ENCODE measurements at regions not wholly inside any gene's neighbourhood (a gene's known extent, or its start where the extent isn't known, plus 50 kb on each side); places are given as distances from the start of the nearest gene placed in this dataset.

GRCh38 chr7:81333004-81333403, 414.2 kb upstream of the SEMA3C start:
- H3K9me2 ChIP-seq (ENCODE audit: low read depth, low read length), result no peaks in the 10 kb centered on the region
- no peaks in the 10 kb centered on the region for H3K4me1 ChIP-seq (ENCODE audit: insufficient read depth, low read length, severe bottlenecking)
- H3K9ac ChIP-seq (ENCODE audit: low read length), result no peak overlapping the region
- no peaks in the 10 kb centered on the region for H4K20me1 ChIP-seq (ENCODE audit: insufficient read depth, low read length)
- H3K4me3 ChIP-seq (ENCODE audit: low read depth, low read length, poor library complexity, severe bottlenecking), result no peak overlapping the region
- no peaks in the 10 kb centered on the region for H3K27me3 ChIP-seq (ENCODE audit: insufficient read depth, low read length)
- no peak overlapping the region for H3K4me2 ChIP-seq (ENCODE audit: low read length)
- TF ChIP-seq CTCF (IDR thresholded peaks at IDR 0.05; ENCODE audit: low read length) (no peak), EZH2 (IDR thresholded peaks at IDR 0.05; ENCODE audit: borderline replicate concordance, low read length) (no peak)
- H3K79me2 ChIP-seq (ENCODE audit: insufficient read depth, low read length), result no peaks in the 10 kb centered on the region
- H3K9me3 ChIP-seq (ENCODE audit: low read length), result no peaks in the 10 kb centered on the region
- no peaks in the 10 kb centered on the region for H3K36me3 ChIP-seq (ENCODE audit: insufficient read depth, low read length)
- H3K27ac ChIP-seq (ENCODE audit: low read depth, low read length, poor library complexity, severe bottlenecking), result no peak overlapping the region
- no peaks in the 10 kb centered on the region for H3F3A ChIP-seq (ENCODE audit: insufficient read depth, low read length)
- H2AFZ ChIP-seq (ENCODE audit: low read length), result no peak overlapping the region

GRCh38 chr7:81331061-81332018, 412.5 kb upstream of the SEMA3C start:
- H3K36me3 ChIP-seq (ENCODE audit: insufficient read depth, low read length), result no peaks in the 10 kb centered on the region
- H2AFZ ChIP-seq (ENCODE audit: low read length), result no peak overlapping the region
- H3K27ac ChIP-seq (ENCODE audit: low read depth, low read length, poor library complexity, severe bottlenecking), result no peak overlapping the region
- H3K9ac ChIP-seq (ENCODE audit: low read length), result no peak overlapping the region
- H4K20me1 ChIP-seq (ENCODE audit: insufficient read depth, low read length), result no peaks in the 10 kb centered on the region
- no peaks in the 10 kb centered on the region for H3K9me2 ChIP-seq (ENCODE audit: low read depth, low read length)
- TF ChIP-seq CTCF (IDR thresholded peaks at IDR 0.05; ENCODE audit: low read length) (no peak), EZH2 (IDR thresholded peaks at IDR 0.05; ENCODE audit: borderline replicate concordance, low read length) (no peak)
- H3K79me2 ChIP-seq (ENCODE audit: insufficient read depth, low read length), result no peaks in the 10 kb centered on the region
- H3K4me1 ChIP-seq (ENCODE audit: insufficient read depth, low read length, severe bottlenecking), result no peaks in the 10 kb centered on the region
- no peaks in the 10 kb centered on the region for H3F3A ChIP-seq (ENCODE audit: insufficient read depth, low read length)
- no peaks in the 10 kb centered on the region for H3K9me3 ChIP-seq (ENCODE audit: low read length)
- no peak overlapping the region for H3K4me3 ChIP-seq (ENCODE audit: low read depth, low read length, poor library complexity, severe bottlenecking)
- H3K27me3 ChIP-seq (ENCODE audit: insufficient read depth, low read length), result no peaks in the 10 kb centered on the region
- no peak overlapping the region for H3K4me2 ChIP-seq (ENCODE audit: low read length)

GRCh38 chr7:81330108-81330507, 411.3 kb upstream of the SEMA3C start:
- no peak overlapping the region for H3K9ac ChIP-seq (ENCODE audit: low read length)
- H3K79me2 ChIP-seq (ENCODE audit: insufficient read depth, low read length), result no peaks in the 10 kb centered on the region
- no peak overlapping the region for H2AFZ ChIP-seq (ENCODE audit: low read length)
- TF ChIP-seq CTCF (IDR thresholded peaks at IDR 0.05; ENCODE audit: low read length), result no peak
- TF ChIP-seq EZH2 (IDR thresholded peaks at IDR 0.05; ENCODE audit: borderline replicate concordance, low read length), result no peak
- no peak overlapping the region for H3K4me2 ChIP-seq (ENCODE audit: low read length)
- no peaks in the 10 kb centered on the region for H3K9me3 ChIP-seq (ENCODE audit: low read length)
- H3K4me3 ChIP-seq (ENCODE audit: low read depth, low read length, poor library complexity, severe bottlenecking), result no peak overlapping the region
- no peaks in the 10 kb centered on the region for H3F3A ChIP-seq (ENCODE audit: insufficient read depth, low read length)
- H3K36me3 ChIP-seq (ENCODE audit: insufficient read depth, low read length), result no peaks in the 10 kb centered on the region
- H3K27ac ChIP-seq (ENCODE audit: low read depth, low read length, poor library complexity, severe bottlenecking), result no peak overlapping the region
- no peaks in the 10 kb centered on the region for H3K9me2 ChIP-seq (ENCODE audit: low read depth, low read length)
- H3K27me3 ChIP-seq (ENCODE audit: insufficient read depth, low read length), result no peaks in the 10 kb centered on the region
- no peaks in the 10 kb centered on the region for H4K20me1 ChIP-seq (ENCODE audit: insufficient read depth, low read length)
- H3K4me1 ChIP-seq (ENCODE audit: insufficient read depth, low read length, severe bottlenecking), result no peaks in the 10 kb centered on the region

Data from OCI-LY1 (cell line).